Hindlimb muscle (tissue), 1 donor: ENCODE measurements at regions not wholly inside any gene's neighbourhood (a gene's known extent, or its start where the extent isn't known, plus 50 kb on each side); places are given as distances from the start of the nearest gene placed in this dataset.
A peak's percentile ranks its signal among the peaks of the same experiment; 100 is the strongest.
"Not testable (repeated sequence)": the region's sequence is repeated elsewhere in the genome, so short reads cannot be mapped to it uniquely, and the experiment has no call there.

ENCODE experiments used
- DNase-seq: peaks from one replicate; pipeline ENCODE4 v3.0.0-alpha.2; 2013

GRCh38 chr15:26115229-26115943 is 252.3 kb upstream of the ATP10A start:
- DNase-seq, result no peak

GRCh38 chr15:26114128-26114527 is 251.0 kb upstream of the ATP10A start:
- not testable (repeated sequence) for DNase-seq

- no peak for DNase-seq
These were observed 250.2 kb upstream of the ATP10A start for GRCh38 chr15:26113296-26113695.

GRCh38 chr15:26109203-26109602 is 246.1 kb upstream of the ATP10A start:
- no peak for DNase-seq

GRCh38 chr15:26106556-26106955 is 243.4 kb upstream of the ATP10A start:
- DNase-seq, result no peak

GRCh38 chr15:26103002-26103404 is 239.9 kb upstream of the ATP10A start:
- DNase-seq, result no peak

GRCh38 chr15:26102365-26102764 is 239.2 kb upstream of the ATP10A start:
- DNase-seq, result no peak

GRCh38 chr15:26101443-26101842 is 238.3 kb upstream of the ATP10A start:
- no peak for DNase-seq

- DNase-seq, result no peak
These were observed 235.7 kb upstream of the ATP10A start for GRCh38 chr15:26098801-26099200.

GRCh38 chr15:26097216-26097615 is 234.1 kb upstream of the ATP10A start:
- DNase-seq, result no peak

- no peak for DNase-seq
These were observed 233.5 kb upstream of the ATP10A start for GRCh38 chr15:26096581-26096980.

- no peak for DNase-seq
These were observed 232.7 kb upstream of the ATP10A start for GRCh38 chr15:26095710-26096330.

- no peak for DNase-seq
These were observed 228.1 kb upstream of the ATP10A start for GRCh38 chr15:26091184-26091583.

GRCh38 chr15:26087881-26088280 is 224.8 kb upstream of the ATP10A start:
- no peak for DNase-seq

GRCh38 chr15:26087395-26087794 is 224.3 kb upstream of the ATP10A start:
- DNase-seq, result no peak

GRCh38 chr15:26084771-26085170 is 221.6 kb upstream of the ATP10A start:
- no peak for DNase-seq

- no peak for DNase-seq
These were observed 220.8 kb upstream of the ATP10A start for GRCh38 chr15:26083896-26084295.

GRCh38 chr15:26083457-26083856 is 220.3 kb upstream of the ATP10A start:
- DNase-seq, result no peak

GRCh38 chr15:26082221-26083109 is 219.3 kb upstream of the ATP10A start:
- peak; percentile 96 for DNase-seq

- DNase-seq, result peak; percentile 4
These were observed 218.7 kb upstream of the ATP10A start for GRCh38 chr15:26081758-26082220.

GRCh38 chr15:26075770-26076169 is 212.6 kb upstream of the ATP10A start:
- no peak for DNase-seq

- no peak for DNase-seq
These were observed 210.6 kb upstream of the ATP10A start for GRCh38 chr15:26073430-26074333.
